Adrenal gland (tissue), 9 donors: ENCODE measurements at regions not wholly inside any gene's neighbourhood (a gene's known extent, or its start where the extent isn't known, plus 50 kb on each side); places are given as distances from the start of the nearest gene placed in this dataset.

ENCODE experiments used
- DNase-seq, 7 donors: peaks; one replicate each; pipeline ENCODE4 v3.0.0-alpha.2; 2019 to 2020
- H3K27ac ChIP-seq, 5 donors: fragments of 200-600 bp; sonication (generic) in 4 of 5; 1 replicate in 3 of 5; 2 replicates in 2 of 5; pipeline versions ENCODE4 v1.5.1 to v1.8.0; 2016 to 2020; ENCODE audit warnings: mild to moderate bottlenecking in 1 of 5
- H3K27me3 ChIP-seq: fragments of 200-600 bp; 2 replicates; pipeline ENCODE4 v1.8.0; 2021
- H3K36me3 ChIP-seq, 2 donors: fragments of 200-600 bp; replicated peaks in 1 of 2; 1 replicate in 1 of 2; 2 replicates in 1 of 2; pipeline versions ENCODE4 v1.5.1 to v1.8.0; 2018 to 2022
- H3K4me1 ChIP-seq, 2 donors: fragments of 200-600 bp; replicated peaks in 1 of 2; 1 replicate in 1 of 2; 2 replicates in 1 of 2; pipeline versions ENCODE4 v1.5.1 to v1.8.0; 2018 to 2021
- H3K4me3 ChIP-seq, 4 donors: fragments of 200-600 bp; sonication (generic) in 3 of 4; one replicate each; pipeline ENCODE4 v1.5.1; 2016 to 2018
- H3K9me3 ChIP-seq, 3 donors: fragments of 200-600 bp; sonication (generic) in 1 of 3; replicated peaks in 1 of 3; 1 replicate in 2 of 3; 2 replicates in 1 of 3; pipeline versions ENCODE4 v1.5.1 to v1.8.0; 2016 to 2021
- POLR2A ChIP-seq, 2 donors: fragments of 450-650 bp; IDR thresholded peaks; one replicate each; pipeline ENCODE4 v1.6.1; 2017; ENCODE audit warnings: antibody characterized with exemption in 2 of 2, mild to moderate bottlenecking in 2 of 2, moderate library complexity in 1 of 2
- WGBS, 4 donors: extraction: QIAGEN DNeasy Blood & Tissue Kit in 2 of 4; methylation state at CpG; one replicate each; pipeline versions ENCODE4 v1.1.5 to v1.1.7; 2013 to 2017; 5-methylcytosine and 5-hydroxymethylcytosine counted together
- intact Hi-C, 2 donors: fragments of 100-400 bp; cut with DNase I; formaldehyde crosslinking; loops; one replicate each; pipeline versions ENCODE4 v1.14.1 to v1.15.0; 2022 to 2023
- TF ChIP-seq, protein P1 (sequence below), 6 experiments: fragments of 450-650 bp in 4 of 6; fragments of 200-600 bp in 2 of 6; sonication (generic) in 1 of 6; IDR thresholded peaks; 1 replicate in 5 of 6; 2 replicates in 1 of 6; pipeline versions ENCODE4 v1.5.1 to v1.8.0; 2016 to 2021; ENCODE audit warnings: antibody characterized with exemption in 6 of 6, mild to moderate bottlenecking in 2 of 6, moderate library complexity in 1 of 6
- donor health status: healthy with polysubstance abuse.
- donor health status: Bipolar disorder and iron deficiency.
- donor health status: DM: yes; HTN: yes; CAD: no.
- donor health status: DM: no; HTN: no; CAD: no.
- donor health status: DM: no; HTN: no; CAD: no.

DNA sequence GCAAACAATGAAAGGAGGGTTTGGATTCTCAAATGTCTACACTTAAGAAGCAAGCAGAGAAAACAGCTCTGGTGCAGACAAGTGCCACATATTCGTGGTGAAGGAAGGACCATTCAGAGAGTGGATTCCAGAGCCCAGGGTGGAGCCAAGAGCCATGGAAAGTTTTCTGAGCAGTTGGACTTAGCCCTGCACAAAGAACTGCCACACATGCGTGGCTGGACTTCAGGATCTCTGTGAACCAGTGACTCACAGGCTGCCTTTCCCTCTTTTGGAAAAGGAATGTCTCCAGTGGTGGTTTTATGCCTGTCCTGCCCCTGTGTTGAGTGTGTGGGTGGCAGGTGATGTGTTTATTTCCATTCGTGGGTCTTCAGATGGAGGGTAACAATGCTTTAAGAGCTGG lies 489.5 kb downstream of the CDH26 start:
- WGBS, 4 donors, result 26 to 59% (median 40%) methylated on average over 3 of the region's 3 CpGs
- Histone ChIP-seq H3K27me3 (no peaks in the 10 kb centered on the region), H3K4me1 (no peaks in the 10 kb centered on the region), H3K27ac (no peak overlapping the region), H3K9me3 (no peaks in the 10 kb centered on the region), H3K4me3 (no peak overlapping the region), H3K36me3 (no peaks in the 10 kb centered on the region)
- no peak for DNase-seq
- TF ChIP-seq, protein P1, sequence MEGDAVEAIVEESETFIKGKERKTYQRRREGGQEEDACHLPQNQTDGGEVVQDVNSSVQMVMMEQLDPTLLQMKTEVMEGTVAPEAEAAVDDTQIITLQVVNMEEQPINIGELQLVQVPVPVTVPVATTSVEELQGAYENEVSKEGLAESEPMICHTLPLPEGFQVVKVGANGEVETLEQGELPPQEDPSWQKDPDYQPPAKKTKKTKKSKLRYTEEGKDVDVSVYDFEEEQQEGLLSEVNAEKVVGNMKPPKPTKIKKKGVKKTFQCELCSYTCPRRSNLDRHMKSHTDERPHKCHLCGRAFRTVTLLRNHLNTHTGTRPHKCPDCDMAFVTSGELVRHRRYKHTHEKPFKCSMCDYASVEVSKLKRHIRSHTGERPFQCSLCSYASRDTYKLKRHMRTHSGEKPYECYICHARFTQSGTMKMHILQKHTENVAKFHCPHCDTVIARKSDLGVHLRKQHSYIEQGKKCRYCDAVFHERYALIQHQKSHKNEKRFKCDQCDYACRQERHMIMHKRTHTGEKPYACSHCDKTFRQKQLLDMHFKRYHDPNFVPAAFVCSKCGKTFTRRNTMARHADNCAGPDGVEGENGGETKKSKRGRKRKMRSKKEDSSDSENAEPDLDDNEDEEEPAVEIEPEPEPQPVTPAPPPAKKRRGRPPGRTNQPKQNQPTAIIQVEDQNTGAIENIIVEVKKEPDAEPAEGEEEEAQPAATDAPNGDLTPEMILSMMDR (IDR thresholded peaks at IDR 0.05), result no peak
- no peak for TF ChIP-seq POLR2A (IDR thresholded peaks at IDR 0.05)
- intact Hi-C loops, result no loop called here

DNA sequence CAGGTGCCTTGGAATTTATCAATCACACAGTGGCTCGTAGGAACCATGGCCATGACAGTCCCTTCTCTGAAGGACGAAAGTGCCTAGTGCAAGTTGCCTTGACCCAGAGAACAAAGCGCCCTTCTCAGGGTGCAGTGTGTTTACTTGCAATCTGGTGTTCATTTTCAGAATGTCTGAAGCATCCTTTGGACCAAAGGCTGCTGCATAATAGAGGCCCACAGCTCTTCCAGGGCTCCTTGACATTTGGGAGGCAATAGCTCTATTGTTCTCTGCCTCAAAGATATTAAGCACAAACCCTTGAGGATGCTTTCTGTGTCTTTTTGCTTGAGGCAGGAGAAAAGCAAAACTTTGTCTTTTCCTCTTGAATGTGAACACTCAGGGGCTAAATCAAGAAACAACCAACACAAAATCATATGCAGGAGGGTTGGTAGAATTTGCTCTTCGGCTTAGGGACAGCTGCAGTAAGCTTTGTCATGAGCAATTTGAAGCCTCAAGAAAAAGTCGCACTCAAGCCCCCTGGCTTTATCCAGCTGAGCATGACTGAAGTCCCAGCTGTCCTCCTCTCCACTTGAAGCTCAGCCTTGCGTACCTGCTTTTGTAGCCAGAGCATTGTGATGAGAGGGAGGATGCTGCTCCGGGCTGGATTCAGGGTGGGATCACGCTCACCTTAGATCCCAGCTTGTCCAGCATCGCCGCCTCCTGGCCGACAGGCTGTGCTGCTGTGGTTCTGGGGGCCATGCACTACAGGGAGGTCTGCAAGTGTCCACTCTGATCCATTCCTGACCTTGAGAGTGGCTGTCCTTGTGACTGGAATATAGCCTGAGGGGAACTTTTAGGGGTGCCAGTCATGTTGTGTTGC lies 495.4 kb downstream of the CDH26 start:
- TF ChIP-seq, protein P1 (IDR thresholded peaks at IDR 0.05), result no peak
- TF ChIP-seq POLR2A (IDR thresholded peaks at IDR 0.05), result no peak
- Histone ChIP-seq H3K27me3 (no peaks in the 10 kb centered on the region), H3K27ac (no peak overlapping the region), H3K36me3 (no peaks in the 10 kb centered on the region), H3K9me3 (no peaks in the 10 kb centered on the region), H3K4me1 (no peaks in the 10 kb centered on the region), H3K4me3 (no peak overlapping the region)
- 66 to 72% (median 67%) methylated on average over 4 to 11 of the region's 11 CpGs for WGBS, 4 donors
- DNase-seq, result no peak
- intact Hi-C loops, result no loop called here

DNA sequence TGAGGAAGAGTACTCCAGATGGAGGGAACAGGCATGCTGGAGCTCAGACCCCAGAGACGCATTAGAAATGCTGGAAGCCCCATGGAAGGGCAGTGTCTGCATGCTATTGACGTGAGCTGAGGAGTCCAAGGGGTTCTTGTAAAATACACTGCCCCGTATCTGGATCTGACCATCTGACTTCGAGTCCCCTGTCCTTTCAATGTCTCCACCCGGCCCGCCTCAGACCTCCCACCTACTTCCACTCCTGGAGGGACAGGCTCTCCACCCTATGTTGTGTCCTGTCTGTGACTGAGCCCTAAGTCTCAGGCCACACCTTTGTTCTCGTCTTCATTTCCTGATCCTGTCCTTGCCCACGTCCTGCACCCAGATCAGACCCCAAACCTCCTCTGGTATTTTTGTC lies 496.3 kb downstream of the CDH26 start:
- no peak for TF ChIP-seq POLR2A (IDR thresholded peaks at IDR 0.05)
- TF ChIP-seq, protein P1 (IDR thresholded peaks at IDR 0.05), result no peak
- Histone ChIP-seq H3K4me3 (no peak overlapping the region), H3K36me3 (no peaks in the 10 kb centered on the region), H3K9me3 (no peaks in the 10 kb centered on the region), H3K27me3 (no peaks in the 10 kb centered on the region), H3K4me1 (no peaks in the 10 kb centered on the region), H3K27ac (no peak overlapping the region)
- intact Hi-C loops, result no loop called here
- 74 to 90% (median 87%) methylated on average over 6 to 8 of the region's 8 CpGs for WGBS, 4 donors
- no peak for DNase-seq

DNA sequence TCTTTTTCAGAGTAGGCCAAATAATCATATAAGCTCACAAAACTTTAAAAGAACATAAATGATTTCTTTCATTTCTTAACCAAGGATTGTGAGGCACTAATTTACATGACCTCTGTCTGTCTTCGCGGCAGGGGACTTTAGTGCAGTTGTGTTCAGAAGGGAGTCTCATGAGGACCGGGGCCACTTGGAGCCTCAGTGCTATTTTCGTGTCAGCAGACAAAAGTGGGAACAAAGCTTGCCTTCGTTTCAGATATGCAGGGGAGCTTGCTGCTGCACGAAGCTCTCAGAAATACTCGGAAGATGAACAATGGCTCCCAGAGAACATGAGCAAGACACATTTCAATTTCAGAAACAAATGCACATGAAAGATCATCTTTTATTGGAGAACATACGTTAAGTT lies 497.0 kb downstream of the CDH26 start:
- Histone ChIP-seq H3K27ac (no peak overlapping the region), H3K27me3 (no peaks in the 10 kb centered on the region), H3K4me1 (no peaks in the 10 kb centered on the region), H3K9me3 (no peaks in the 10 kb centered on the region), H3K4me3 (no peak overlapping the region), H3K36me3 (no peaks in the 10 kb centered on the region)
- WGBS, 4 donors, result 68 to 83% (median 77%) methylated on average over 8 of the region's 8 CpGs
- intact Hi-C loops, result no loop called here
- TF ChIP-seq POLR2A (IDR thresholded peaks at IDR 0.05), result no peak
- TF ChIP-seq, protein P1 (IDR thresholded peaks at IDR 0.05), result no peak
- no peak for DNase-seq
